ELF-1 (cell line): ENCODE measurements at regions not wholly inside any gene's neighbourhood (a gene's known extent, or its start where the extent isn't known, plus 50 kb on each side); places are given as distances from the start of the nearest gene placed in this dataset.
A peak's percentile ranks its signal among the peaks of the same experiment; 100 is the strongest.

Experiments
- DNase-seq: peaks from one replicate; pipeline ENCODE4 v3.0.0-alpha.2; 2016; ENCODE audit warnings: low read depth, low spot score

DNA sequence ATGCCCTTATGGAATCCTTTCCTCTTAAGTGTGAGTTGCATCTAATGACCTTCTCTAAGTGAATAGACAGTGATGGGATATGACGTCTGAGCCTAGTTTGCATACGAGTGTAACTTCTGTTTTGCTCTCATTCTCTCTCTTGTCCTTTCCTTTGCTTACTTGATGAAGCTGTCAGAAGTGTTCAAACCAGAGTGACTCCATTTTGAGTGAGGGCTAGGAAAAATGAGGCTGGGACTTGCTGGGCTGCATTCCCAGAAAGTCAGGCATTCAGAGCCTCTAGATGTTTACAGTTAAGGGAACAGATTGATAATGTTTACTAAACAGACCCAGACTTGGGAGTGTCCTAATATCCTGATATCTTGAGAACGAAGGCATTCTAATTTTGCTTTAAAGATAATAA lies 311.2 kb upstream of the SOX4 start:
- peak; percentile 56 for DNase-seq

DNA sequence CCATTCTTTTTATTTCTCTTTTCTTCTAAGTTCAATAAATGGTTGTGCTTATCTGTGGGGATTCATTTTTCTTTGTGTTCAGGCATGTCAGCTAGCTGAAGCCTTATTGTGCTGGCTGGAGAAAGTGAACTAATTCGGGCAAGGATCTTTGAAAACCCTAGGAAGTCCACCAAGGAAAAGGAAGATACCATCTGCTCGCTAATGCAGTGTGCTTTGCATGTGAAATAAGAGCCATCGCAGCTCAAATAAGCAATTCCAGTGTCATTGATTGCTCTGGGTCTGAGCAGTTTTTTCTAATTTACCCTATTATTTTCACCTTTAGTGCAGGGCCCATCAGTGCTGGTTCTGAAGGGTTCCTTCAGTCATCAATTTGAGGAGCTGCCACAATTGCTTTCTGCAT lies 309.4 kb upstream of the SOX4 start:
- DNase-seq, result no peak

DNA sequence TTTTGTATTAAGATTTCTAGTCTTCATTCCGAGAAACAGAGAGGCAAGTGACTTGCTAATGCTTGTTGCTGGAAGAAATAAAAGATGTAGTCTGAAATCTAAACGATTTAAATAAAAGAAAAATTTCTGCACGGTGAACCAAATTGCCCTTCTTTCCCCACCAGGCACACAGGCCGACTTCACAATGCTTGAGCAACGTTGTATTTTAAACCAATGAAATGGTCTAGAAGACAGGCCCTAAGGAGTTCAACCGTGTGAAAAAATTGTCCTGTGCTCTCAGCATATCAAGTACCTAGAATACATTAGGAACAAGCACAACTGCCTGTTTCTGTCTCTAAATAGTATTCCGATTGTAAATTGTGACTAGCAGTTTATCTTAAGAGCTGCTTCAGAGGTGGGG lies 308.8 kb upstream of the SOX4 start:
- DNase-seq, result no peak

GRCh38 chr6:21294144-21294543 lies 299.4 kb upstream of the SOX4 start:
- DNase-seq, result no peak

GRCh38 chr6:21295506-21296240 lies 297.9 kb upstream of the SOX4 start:
- no peak for DNase-seq

DNA sequence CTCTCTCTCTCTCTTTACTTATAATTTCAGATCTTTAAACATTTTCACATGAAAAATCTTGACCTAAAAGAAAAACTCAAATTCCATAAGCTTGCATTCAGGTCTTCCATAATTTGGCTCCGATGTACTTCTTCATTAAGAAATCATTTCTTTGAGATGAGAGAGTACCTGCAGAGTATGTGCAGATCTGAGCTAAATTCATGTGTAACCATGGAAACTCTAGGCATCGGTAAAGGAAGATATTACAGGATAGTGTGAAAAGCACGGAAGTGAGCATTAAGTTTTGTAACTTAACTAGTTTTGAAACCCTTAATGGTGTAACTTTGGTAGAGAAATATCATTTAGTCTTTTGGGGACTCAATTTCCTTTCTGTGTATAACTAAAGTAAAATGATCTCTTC lies 295.9 kb upstream of the SOX4 start:
- DNase-seq, result no peak

- no peak for DNase-seq
These were observed 294.3 kb upstream of the SOX4 start for GRCh38 chr6:21299216-21299615.

DNA sequence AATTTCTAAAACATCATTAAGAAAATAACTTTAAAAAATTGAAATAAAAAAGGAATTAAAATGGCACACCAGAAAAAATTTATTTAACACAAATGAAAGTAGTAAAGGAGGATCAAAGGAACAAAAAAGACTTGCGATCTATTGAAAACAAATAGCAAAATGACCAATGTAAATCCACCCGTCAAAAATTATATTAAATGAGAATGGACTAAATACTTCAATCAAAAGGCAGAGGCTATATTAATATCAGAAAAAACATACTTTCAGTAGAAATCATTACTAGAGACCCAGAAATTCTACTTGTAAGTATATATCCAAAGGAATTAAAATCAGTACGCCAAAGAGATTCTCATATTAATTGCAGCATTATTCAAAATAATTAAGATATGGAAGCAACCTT lies 293.1 kb upstream of the SOX4 start:
- no peak for DNase-seq

DNA sequence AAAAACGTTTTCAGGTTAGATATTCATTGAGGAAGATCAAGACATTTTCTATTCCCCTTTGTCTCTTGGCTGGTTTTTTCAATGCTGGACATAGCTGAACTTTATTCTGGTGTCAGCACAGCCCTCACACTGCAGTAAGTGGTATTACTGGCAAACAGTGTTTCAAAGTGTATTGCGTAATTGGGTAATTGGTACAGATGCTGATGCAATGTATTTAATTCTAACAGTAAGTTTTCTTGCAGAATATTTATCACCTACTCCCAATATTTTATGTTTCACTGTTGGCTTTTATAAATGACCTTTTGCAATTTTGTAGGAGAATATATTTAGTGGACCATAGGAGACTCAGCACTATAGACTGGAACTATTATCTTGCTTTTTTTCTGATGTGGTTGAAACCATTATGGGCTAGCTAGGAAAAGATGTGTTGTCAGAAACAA lies 287.6 kb upstream of the SOX4 start:
- no peak for DNase-seq

DNA sequence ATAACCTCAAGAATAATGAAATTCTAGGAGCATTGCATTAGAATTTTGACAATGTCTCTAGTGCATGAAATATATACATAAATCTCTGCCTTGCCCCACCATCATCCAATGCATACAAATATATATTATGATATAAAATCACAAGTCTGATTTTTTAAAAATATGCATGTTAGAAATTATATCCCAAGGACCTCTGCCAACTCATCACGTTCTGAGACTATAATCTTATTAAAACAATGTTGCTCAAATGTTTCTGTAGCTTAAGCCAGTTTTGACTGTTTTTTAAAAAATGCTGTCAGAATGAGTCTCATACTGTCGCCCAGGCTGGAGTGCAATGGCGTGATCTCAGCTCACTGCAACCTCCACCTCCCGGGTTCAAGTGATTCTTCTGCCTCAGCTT lies 287.0 kb upstream of the SOX4 start:
- no peak for DNase-seq

GRCh38 chr6:21309807-21310221 lies 283.7 kb upstream of the SOX4 start:
- no peak for DNase-seq

- no peak for DNase-seq
These were observed 282.9 kb upstream of the SOX4 start for GRCh38 chr6:21310568-21311140.

DNA sequence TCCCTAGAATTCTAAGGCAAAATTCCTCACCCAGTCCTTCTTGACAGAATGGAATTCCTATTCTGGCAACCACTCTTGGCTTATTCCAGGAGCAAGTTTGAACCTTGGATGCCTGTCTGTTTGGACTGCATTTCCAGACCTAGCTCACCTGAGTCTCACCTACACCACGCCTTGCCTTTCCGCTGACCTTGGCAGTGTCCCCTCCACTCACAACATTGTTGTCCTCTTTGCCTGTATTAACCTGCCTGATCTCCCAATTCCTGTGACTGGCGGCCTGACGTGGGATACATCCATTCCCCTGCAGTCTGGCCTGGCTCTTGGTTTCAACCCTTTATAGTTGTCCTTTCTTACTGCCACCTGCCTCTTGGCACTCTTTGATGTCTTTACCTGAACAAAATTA lies 281.4 kb upstream of the SOX4 start:
- DNase-seq, result no peak

- DNase-seq, result no peak
These were observed 275.9 kb upstream of the SOX4 start for GRCh38 chr6:21317642-21318041.

DNA sequence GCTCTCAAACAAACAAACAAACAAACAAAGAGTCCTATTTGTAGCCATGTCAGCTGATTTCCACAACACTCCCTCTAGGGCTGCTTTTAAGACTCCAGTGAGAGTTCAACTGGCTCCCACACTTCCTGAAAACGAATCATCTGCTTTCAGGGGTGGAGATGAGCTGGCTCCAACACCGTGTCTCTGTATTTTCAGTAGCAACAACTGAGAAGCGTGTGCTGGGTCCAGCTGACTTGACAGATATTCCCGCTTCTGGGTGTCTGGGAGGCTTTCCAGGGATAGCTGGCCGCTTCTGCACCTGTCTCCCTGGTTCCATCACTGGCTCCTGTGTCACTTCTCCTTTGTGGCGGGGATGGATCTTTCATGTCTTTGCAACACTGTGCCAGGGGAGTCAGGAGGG lies 272.5 kb upstream of the SOX4 start:
- DNase-seq, result no peak

DNA sequence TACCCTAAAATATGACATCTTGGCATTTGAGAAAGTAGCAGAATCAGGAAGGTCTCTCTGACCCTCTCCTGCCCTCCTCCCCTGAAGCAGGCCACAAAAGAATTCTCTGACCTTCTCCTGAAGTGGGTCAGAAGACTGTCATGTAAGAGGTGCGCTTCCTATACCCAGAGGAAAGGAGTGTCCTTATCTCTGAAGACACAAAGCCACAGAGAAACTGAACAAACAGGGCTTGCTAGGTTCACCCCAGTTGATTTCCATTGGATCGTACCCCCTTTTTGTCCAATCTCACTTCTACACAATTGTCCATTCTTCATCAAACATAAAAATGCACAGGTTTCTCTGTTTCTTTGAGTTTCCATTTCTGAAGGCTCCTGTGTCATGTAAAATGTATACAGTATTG lies 272.0 kb upstream of the SOX4 start:
- no peak for DNase-seq

GRCh38 chr6:21323577-21323976 lies 270.0 kb upstream of the SOX4 start:
- DNase-seq, result no peak

DNA sequence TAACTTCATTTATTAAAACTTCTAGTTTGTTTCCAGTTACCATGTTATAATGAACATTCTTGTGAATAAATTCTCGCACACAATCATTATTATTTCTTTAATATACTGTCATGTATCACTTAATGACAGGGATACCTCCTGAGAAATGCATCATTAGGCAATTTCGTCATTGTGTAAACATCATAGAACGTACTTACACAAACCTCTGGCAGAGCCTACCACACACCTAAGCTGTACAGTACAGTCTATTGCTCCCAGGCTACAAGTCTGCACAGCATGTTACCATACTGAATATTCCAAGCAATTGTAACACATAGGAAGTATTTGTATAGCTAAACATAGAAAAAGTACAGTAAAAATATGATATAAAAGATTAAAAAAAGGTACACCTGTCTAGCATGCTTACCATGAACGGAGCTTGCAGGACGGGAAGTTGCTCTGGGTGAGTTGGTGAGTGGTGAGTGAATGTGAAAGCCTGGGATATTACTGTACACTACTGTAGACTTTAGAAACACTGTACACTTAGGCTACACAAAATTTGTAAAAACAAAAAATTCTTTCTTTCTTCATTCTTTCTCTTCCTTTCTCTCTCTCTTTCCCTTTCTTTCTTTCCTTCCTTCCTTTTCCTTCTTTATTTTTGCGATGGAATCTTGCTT lies 268.2 kb upstream of the SOX4 start:
- no peak for DNase-seq

GRCh38 chr6:21327326-21328112 lies 266.0 kb upstream of the SOX4 start:
- peak; percentile 64 for DNase-seq

- DNase-seq, result no peak
These were observed 262.3 kb upstream of the SOX4 start for GRCh38 chr6:21331235-21331634.

DNA sequence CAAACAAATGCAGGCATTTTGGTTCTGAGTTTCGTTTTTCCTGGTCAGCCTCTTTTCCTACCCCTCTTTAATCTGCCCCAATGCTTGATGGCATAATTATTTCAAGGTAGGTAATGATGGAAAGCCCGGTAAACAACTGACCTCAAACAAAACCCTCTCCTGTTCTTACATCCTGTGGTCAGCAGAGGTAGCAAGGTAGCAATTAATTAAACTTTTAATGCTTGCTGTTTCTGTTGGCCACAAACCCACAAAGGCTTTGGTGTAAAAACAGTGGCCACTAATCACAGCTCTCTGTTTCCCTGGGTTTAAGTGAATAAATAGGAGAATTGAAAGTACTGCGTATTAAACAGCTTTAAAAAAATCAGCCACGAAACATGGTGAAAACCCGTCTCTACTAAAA lies 261.5 kb upstream of the SOX4 start:
- no peak for DNase-seq

- DNase-seq, result no peak
These were observed 260.9 kb upstream of the SOX4 start for GRCh38 chr6:21332660-21333059.
